ENCODE measurements at regions not wholly inside any gene's neighbourhood (a gene's known extent, or its start where the extent isn't known, plus 50 kb on each side); places are given as distances from the start of the nearest gene placed in this dataset.
"Not testable (repeated sequence)": the region's sequence is repeated elsewhere in the genome, so short reads cannot be mapped to it uniquely, and the experiment has no call there.

GRCh38 chr13:69619651-69620050 lies 488.0 kb upstream of the ATXN8OS start:
- TF ChIP-seq CTCF (IDR thresholded peaks at IDR 0.05; ENCODE audit: insufficient read depth, low read length, poor library complexity, severe bottlenecking) = no peak
- H3K27me3 ChIP-seq (replicated peaks; ENCODE audit: control insufficient read depth, insufficient read depth, low read length) = no peaks in the 10 kb centered on the region
- no peak for DNase-seq (ENCODE audit: extremely low read depth, insufficient read length)
- H3K36me3 ChIP-seq (ENCODE audit: control insufficient read depth, insufficient read depth, low read length) = no peaks in the 10 kb centered on the region
- no peak overlapping the region for H3K4me3 ChIP-seq (replicated peaks; ENCODE audit: low read depth, low read length)

- H3K27me3 ChIP-seq (replicated peaks; ENCODE audit: control insufficient read depth, insufficient read depth, low read length) = no peaks in the 10 kb centered on the region
- no peak overlapping the region for H3K4me3 ChIP-seq (replicated peaks; ENCODE audit: low read depth, low read length)
- no peak for DNase-seq (ENCODE audit: extremely low read depth, insufficient read length)
- H3K36me3 ChIP-seq (ENCODE audit: control insufficient read depth, insufficient read depth, low read length) = no peaks in the 10 kb centered on the region
- TF ChIP-seq CTCF (IDR thresholded peaks at IDR 0.05; ENCODE audit: insufficient read depth, low read length, poor library complexity, severe bottlenecking) = no peak
These were observed 488.8 kb upstream of the ATXN8OS start for GRCh38 chr13:69618838-69619237.

- no peaks in the 10 kb centered on the region for H3K36me3 ChIP-seq (ENCODE audit: control insufficient read depth, insufficient read depth, low read length)
- no peaks in the 10 kb centered on the region for H3K27me3 ChIP-seq (replicated peaks; ENCODE audit: control insufficient read depth, insufficient read depth, low read length)
- no peak for TF ChIP-seq CTCF (IDR thresholded peaks at IDR 0.05; ENCODE audit: insufficient read depth, low read length, poor library complexity, severe bottlenecking)
- no peak for DNase-seq (ENCODE audit: extremely low read depth, insufficient read length)
- H3K4me3 ChIP-seq (replicated peaks; ENCODE audit: low read depth, low read length) = no peak overlapping the region
These were observed 489.2 kb upstream of the ATXN8OS start for GRCh38 chr13:69618393-69618792.

- no peak for DNase-seq (ENCODE audit: extremely low read depth, insufficient read length)
- Histone ChIP-seq H3K36me3 (ENCODE audit: control insufficient read depth, insufficient read depth, low read length) (no peaks in the 10 kb centered on the region), H3K4me3 (replicated peaks; ENCODE audit: low read depth, low read length) (no peak overlapping the region), H3K27me3 (replicated peaks; ENCODE audit: control insufficient read depth, insufficient read depth, low read length) (no peaks in the 10 kb centered on the region)
- TF ChIP-seq CTCF (IDR thresholded peaks at IDR 0.05; ENCODE audit: insufficient read depth, low read length, poor library complexity, severe bottlenecking) = no peak
These were observed 490.0 kb upstream of the ATXN8OS start for GRCh38 chr13:69617587-69617986.

- DNase-seq (ENCODE audit: extremely low read depth, insufficient read length) = no peak
- TF ChIP-seq CTCF (IDR thresholded peaks at IDR 0.05; ENCODE audit: insufficient read depth, low read length, poor library complexity, severe bottlenecking) = no peak
These were observed 491.2 kb upstream of the ATXN8OS start for GRCh38 chr13:69616396-69616795.

GRCh38 chr13:69615055-69615454 lies 492.6 kb upstream of the ATXN8OS start:
- H3K27me3 ChIP-seq (replicated peaks; ENCODE audit: control insufficient read depth, insufficient read depth, low read length); H3K4me3 ChIP-seq (replicated peaks; ENCODE audit: low read depth, low read length); H3K36me3 ChIP-seq (ENCODE audit: control insufficient read depth, insufficient read depth, low read length); DNase-seq (ENCODE audit: extremely low read depth, insufficient read length): not testable (repeated sequence)

More at GRCh38 chr13:69616396-69616795, 491.2 kb upstream of the ATXN8OS start:
- no peaks in the 10 kb centered on the region for H3K36me3 ChIP-seq (ENCODE audit: control insufficient read depth, insufficient read depth, low read length)
- no peaks in the 10 kb centered on the region for H3K27me3 ChIP-seq (replicated peaks; ENCODE audit: control insufficient read depth, insufficient read depth, low read length)
- H3K4me3 ChIP-seq (replicated peaks; ENCODE audit: low read depth, low read length) = no peak overlapping the region
